Endodermal cell (in vitro differentiated cells): ENCODE measurements at regions not wholly inside any gene's neighbourhood (a gene's known extent, or its start where the extent isn't known, plus 50 kb on each side); places are given as distances from the start of the nearest gene placed in this dataset.

ENCODE experiments used
- DNase-seq: peaks from one replicate; pipeline ENCODE4 v3.0.0-alpha.2; 2017
- H3K27ac ChIP-seq: 2 replicates; pipeline ENCODE4 v1.5.1; 2013; ENCODE audit warnings: mild to moderate bottlenecking, low read depth, low read length, moderate library complexity
- H3K27me3 ChIP-seq: 2 replicates; pipeline ENCODE4 v1.6.1; 2013; ENCODE audit warnings: mild to moderate bottlenecking, low read length, moderate library complexity; ENCODE audit not compliant: insufficient read depth, control insufficient read depth, poor library complexity, severe bottlenecking
- H3K36me3 ChIP-seq: 2 replicates; pipeline ENCODE4 v1.7.0; 2013; ENCODE audit warnings: mild to moderate bottlenecking, low read length, moderate library complexity; ENCODE audit not compliant: control insufficient read depth, insufficient read depth
- H3K4me1 ChIP-seq: one replicate; pipeline ENCODE4 v1.7.0; 2013; ENCODE audit warnings: low read length; ENCODE audit not compliant: control insufficient read depth, insufficient read depth
- H3K4me3 ChIP-seq: 2 replicates; pipeline ENCODE4 v1.5.1; 2013; ENCODE audit warnings: mild to moderate bottlenecking, low read length, moderate library complexity
- H3K9ac ChIP-seq: 2 replicates; pipeline ENCODE4 v1.6.1; 2013; ENCODE audit warnings: mild to moderate bottlenecking, low read length, moderate library complexity; ENCODE audit not compliant: poor library complexity, severe bottlenecking; ENCODE audit errors: extremely low read depth
- H3K9me3 ChIP-seq: 2 replicates; pipeline ENCODE4 v1.6.1; 2013; ENCODE audit warnings: mild to moderate bottlenecking, low read length, moderate library complexity; ENCODE audit not compliant: control insufficient read depth
- H3K27ac Mint-ChIP-seq: 2 replicates; pipeline ENCODE4 v1.8.0; 2020; ENCODE audit warnings: mixed read lengths
- H3K27me3 Mint-ChIP-seq: 2 replicates; pipeline ENCODE4 v1.8.0; 2021; ENCODE audit warnings: mild to moderate bottlenecking, mixed read lengths; ENCODE audit not compliant: insufficient read depth
- H3K36me3 Mint-ChIP-seq: 2 replicates; pipeline ENCODE4 v1.8.0; 2020; ENCODE audit warnings: low read depth, mixed read lengths
- H3K4me1 Mint-ChIP-seq: 2 replicates; pipeline ENCODE4 v1.8.0; 2020; ENCODE audit warnings: mixed read lengths
- H3K4me3 Mint-ChIP-seq: 2 replicates; pipeline ENCODE4 v1.8.0; 2020; ENCODE audit warnings: mild to moderate bottlenecking, moderate library complexity, mixed read lengths
- H3K9me3 Mint-ChIP-seq: 2 replicates; pipeline ENCODE4 v1.8.0; 2020; ENCODE audit warnings: mild to moderate bottlenecking, mixed read lengths
- WGBS, 2 experiments: methylation state at CpG; one replicate each; pipeline versions ENCODE4 v1.1.5 to v1.1.7; 2013; ENCODE audit warnings: missing lambda C conversion rate in 2 of 2, mixed read lengths in 1 of 2; ENCODE audit not compliant: insufficient coverage in 1 of 2, insufficient read length in 1 of 2; 5-methylcytosine and 5-hydroxymethylcytosine counted together
- TF ChIP-seq, protein P1 (sequence below): fragments of 200-600 bp; sonication (generic); conservative IDR thresholded peaks from 2 replicates; pipeline ENCODE4 v1.5.0; 2021; ENCODE audit warnings: antibody characterized with exemption, mild to moderate bottlenecking

DNA sequence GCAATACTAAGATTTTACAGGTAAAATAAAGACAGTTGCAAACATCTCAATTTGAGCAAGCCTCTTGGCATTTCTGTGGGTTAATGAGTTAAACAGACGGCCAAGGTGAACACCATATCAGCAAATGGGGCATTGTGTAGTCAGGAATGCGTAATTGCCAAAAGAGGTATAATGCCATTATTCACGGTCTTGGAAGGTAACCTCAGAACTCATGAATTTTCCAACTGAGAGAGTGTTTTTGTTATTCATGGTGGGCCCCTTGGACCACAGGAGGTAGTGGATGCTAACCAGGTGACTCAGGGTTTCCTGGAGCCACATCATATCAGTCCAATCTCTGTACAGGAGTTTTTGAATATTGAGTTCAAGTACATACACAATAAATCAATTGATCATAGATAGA, 368.0 kb upstream of the TECRL start:
- WGBS, 2 experiments, result 96 to 100% methylated on average over 1 to 3 of the region's 3 CpGs

DNA sequence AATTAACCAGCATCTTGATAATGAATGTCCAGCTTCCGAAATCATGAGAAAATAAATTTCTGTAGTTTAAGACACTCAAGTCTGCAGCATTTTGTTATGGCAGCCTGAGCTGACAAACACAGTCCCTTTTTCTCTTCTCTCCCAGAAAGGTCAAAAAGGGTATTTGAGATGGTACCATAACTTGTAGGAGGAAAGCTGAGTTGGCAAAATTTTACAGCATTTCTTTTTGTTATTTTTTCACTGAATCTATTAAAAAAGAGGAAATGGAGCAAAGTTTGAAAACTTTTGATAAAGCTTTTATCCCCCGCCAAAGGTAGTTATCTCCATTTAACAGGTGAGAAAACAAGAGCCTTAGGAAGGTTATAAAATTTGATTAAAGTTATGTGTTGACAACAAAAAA, 367.6 kb upstream of the TECRL start:
- Mint-ChIP-seq H3K9me3 (no peaks in the 10 kb centered on the region), H3K27ac (no peak overlapping the region), H3K4me1 (peaks cover 8% of the 10 kb centered on the region), H3K36me3 (peaks cover 2% of the 10 kb centered on the region), H3K4me3 (no peak overlapping the region), H3K27me3 (no peaks in the 10 kb centered on the region)
- DNase-seq, result no peak
- 97 to 100% methylated on average over 1 to 2 of the region's 2 CpGs for WGBS, 2 experiments
- Histone ChIP-seq H3K9ac (no peak overlapping the region), H3K27ac (no peak overlapping the region), H3K27me3 (no peaks in the 10 kb centered on the region), H3K4me3 (no peak overlapping the region), H3K9me3 (no peaks in the 10 kb centered on the region), H3K36me3 (no peaks in the 10 kb centered on the region), H3K4me1 (no peaks in the 10 kb centered on the region)
- TF ChIP-seq, protein P1, sequence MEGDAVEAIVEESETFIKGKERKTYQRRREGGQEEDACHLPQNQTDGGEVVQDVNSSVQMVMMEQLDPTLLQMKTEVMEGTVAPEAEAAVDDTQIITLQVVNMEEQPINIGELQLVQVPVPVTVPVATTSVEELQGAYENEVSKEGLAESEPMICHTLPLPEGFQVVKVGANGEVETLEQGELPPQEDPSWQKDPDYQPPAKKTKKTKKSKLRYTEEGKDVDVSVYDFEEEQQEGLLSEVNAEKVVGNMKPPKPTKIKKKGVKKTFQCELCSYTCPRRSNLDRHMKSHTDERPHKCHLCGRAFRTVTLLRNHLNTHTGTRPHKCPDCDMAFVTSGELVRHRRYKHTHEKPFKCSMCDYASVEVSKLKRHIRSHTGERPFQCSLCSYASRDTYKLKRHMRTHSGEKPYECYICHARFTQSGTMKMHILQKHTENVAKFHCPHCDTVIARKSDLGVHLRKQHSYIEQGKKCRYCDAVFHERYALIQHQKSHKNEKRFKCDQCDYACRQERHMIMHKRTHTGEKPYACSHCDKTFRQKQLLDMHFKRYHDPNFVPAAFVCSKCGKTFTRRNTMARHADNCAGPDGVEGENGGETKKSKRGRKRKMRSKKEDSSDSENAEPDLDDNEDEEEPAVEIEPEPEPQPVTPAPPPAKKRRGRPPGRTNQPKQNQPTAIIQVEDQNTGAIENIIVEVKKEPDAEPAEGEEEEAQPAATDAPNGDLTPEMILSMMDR, result no peak

More for the DNA sequence above, 368.0 kb upstream of the TECRL start:
- Histone ChIP-seq H3K4me1 (no peaks in the 10 kb centered on the region), H3K36me3 (no peaks in the 10 kb centered on the region), H3K9ac (no peak overlapping the region), H3K27me3 (no peaks in the 10 kb centered on the region), H3K4me3 (no peak overlapping the region), H3K27ac (no peak overlapping the region), H3K9me3 (no peaks in the 10 kb centered on the region)
- Mint-ChIP-seq H3K36me3 (peaks cover 2% of the 10 kb centered on the region), H3K4me1 (peaks cover 8% of the 10 kb centered on the region), H3K27ac (no peak overlapping the region), H3K27me3 (no peaks in the 10 kb centered on the region), H3K9me3 (no peaks in the 10 kb centered on the region), H3K4me3 (no peak overlapping the region)
- TF ChIP-seq, protein P1, result no peak
- DNase-seq, result no peak

DNA sequence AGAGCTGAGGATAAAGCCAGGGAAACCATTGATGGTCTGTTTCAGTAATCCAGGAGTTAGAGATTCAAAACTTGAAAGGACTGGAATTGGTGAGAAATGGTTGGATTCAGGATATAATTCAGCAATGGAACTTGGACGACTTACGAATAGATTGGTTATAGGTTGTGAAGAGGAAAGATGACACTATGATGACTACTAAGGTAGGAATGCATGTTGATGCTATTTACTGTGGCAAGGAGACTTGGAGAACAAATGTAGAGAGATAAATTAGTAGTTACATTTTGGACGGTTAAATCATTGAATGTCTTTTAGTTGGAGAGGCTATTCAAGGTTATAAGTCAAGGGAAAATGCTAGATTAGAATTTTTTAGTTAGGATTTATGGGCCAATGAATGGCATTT, 365.4 kb upstream of the TECRL start:
- Mint-ChIP-seq H3K27ac (no peak overlapping the region), H3K4me3 (no peak overlapping the region), H3K36me3 (peaks cover 2% of the 10 kb centered on the region), H3K9me3 (no peaks in the 10 kb centered on the region), H3K27me3 (no peaks in the 10 kb centered on the region), H3K4me1 (peaks cover 4% of the 10 kb centered on the region)
- Histone ChIP-seq H3K9me3 (no peaks in the 10 kb centered on the region), H3K36me3 (no peaks in the 10 kb centered on the region), H3K4me3 (no peak overlapping the region), H3K4me1 (no peaks in the 10 kb centered on the region), H3K27ac (no peak overlapping the region), H3K9ac (no peak overlapping the region), H3K27me3 (no peaks in the 10 kb centered on the region)
- 91 to 100% methylated on average over 3 of the region's 3 CpGs for WGBS, 2 experiments
- TF ChIP-seq, protein P1, result no peak
- DNase-seq, result no peak
